ENCODE measurements at regions not wholly inside any gene's neighbourhood (a gene's known extent, or its start where the extent isn't known, plus 50 kb on each side); places are given as distances from the start of the nearest gene placed in this dataset.

DNA sequence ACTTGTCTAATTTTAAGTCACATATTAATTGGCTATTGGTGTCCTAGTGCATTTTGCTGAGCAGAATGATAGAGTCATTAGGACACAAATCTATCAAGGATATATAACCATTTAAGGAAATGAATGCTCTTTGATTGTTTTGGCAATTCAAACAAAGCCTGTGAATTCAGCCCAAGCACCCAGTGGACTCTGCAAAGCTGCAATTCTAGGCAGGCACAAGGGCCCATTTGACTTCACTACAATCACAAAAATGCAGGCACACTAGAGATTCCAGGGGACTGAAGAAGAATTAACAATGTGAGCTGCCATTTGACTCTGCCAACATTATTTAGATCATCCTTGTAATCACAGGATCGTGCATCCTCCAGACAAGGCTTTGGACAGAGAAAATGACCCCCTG is 544.2 kb upstream of the PHF14 start:
- TF ChIP-seq POLR2AphosphoS5 (IDR thresholded peaks at IDR 0.05; ENCODE audit: low read depth, low read length) (no peak), POLR2A (IDR thresholded peaks at IDR 0.05; ENCODE audit: borderline replicate concordance, extremely low read depth, insufficient read depth, insufficient read length) (no peak), REST (IDR thresholded peaks at IDR 0.05; ENCODE audit: low read depth) (no peak), EZH2 (IDR thresholded peaks at IDR 0.05) (no peak), JUND (IDR thresholded peaks at IDR 0.05) (no peak), CEBPB (IDR thresholded peaks at IDR 0.05; ENCODE audit: low read depth) (no peak), YY1 (IDR thresholded peaks at IDR 0.05; ENCODE audit: extremely low read depth, insufficient replicate concordance, low read depth, low read length) (no peak), ZNF274 (IDR thresholded peaks at IDR 0.05; ENCODE audit: low read depth, low read length) (no peak), SP1 (IDR thresholded peaks at IDR 0.05; ENCODE audit: low read depth) (no peak), RAD21 (IDR thresholded peaks at IDR 0.05; ENCODE audit: low read depth) (no peak)
- TF ChIP-seq, protein P1, sequence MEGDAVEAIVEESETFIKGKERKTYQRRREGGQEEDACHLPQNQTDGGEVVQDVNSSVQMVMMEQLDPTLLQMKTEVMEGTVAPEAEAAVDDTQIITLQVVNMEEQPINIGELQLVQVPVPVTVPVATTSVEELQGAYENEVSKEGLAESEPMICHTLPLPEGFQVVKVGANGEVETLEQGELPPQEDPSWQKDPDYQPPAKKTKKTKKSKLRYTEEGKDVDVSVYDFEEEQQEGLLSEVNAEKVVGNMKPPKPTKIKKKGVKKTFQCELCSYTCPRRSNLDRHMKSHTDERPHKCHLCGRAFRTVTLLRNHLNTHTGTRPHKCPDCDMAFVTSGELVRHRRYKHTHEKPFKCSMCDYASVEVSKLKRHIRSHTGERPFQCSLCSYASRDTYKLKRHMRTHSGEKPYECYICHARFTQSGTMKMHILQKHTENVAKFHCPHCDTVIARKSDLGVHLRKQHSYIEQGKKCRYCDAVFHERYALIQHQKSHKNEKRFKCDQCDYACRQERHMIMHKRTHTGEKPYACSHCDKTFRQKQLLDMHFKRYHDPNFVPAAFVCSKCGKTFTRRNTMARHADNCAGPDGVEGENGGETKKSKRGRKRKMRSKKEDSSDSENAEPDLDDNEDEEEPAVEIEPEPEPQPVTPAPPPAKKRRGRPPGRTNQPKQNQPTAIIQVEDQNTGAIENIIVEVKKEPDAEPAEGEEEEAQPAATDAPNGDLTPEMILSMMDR (IDR thresholded peaks at IDR 0.05 in 2 of 3, conservative IDR thresholded peaks at IDR 0.05 in 1 of 3; ENCODE audit: borderline replicate concordance in 1 of 3, insufficient read depth in 1 of 3, low read depth in 2 of 3, low read length in 2 of 3), result no peak
- TF ChIP-seq, protein P2, sequence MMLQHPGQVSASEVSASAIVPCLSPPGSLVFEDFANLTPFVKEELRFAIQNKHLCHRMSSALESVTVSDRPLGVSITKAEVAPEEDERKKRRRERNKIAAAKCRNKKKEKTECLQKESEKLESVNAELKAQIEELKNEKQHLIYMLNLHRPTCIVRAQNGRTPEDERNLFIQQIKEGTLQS (IDR thresholded peaks at IDR 0.05), result no peak
- TF ChIP-seq, protein P3, sequence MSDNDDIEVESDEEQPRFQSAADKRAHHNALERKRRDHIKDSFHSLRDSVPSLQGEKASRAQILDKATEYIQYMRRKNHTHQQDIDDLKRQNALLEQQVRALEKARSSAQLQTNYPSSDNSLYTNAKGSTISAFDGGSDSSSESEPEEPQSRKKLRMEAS (IDR thresholded peaks at IDR 0.05), result no peak
